ENCODE measurements at regions not wholly inside any gene's neighbourhood (a gene's known extent, or its start where the extent isn't known, plus 50 kb on each side); places are given as distances from the start of the nearest gene placed in this dataset.

DNA sequence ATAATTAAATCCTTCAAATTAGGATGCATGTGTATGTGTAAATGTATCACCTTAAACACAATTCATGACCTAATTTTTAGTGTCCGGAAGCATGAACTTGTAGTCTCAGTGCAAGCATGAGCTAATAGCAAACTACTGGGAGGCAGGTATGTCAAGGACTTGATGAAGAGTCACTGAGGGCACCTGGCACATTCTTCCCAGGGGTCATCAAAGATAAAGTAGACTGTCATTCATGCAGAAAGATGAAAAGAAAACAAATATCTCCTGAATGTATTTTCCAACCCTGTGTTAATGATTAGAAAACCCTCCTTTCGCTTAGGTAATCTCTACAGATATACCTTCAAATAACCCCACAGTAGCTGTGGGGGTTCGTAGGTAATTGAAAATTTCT is 234.9 kb downstream of the SOCS6 start:
- no peak for DNase-seq (ENCODE audit: low read depth, low spot score)
- H3K4me3 ChIP-seq (ENCODE audit: low read depth, low read length) = no peak overlapping the region
- CTCF ChIA-PET = interaction anchor here (2.0 kb wide), 1 partner anchor 32 kb away, joined by 6 read pairs; no protein-coding TSS in a partner anchor
- TF ChIP-seq, protein P1, sequence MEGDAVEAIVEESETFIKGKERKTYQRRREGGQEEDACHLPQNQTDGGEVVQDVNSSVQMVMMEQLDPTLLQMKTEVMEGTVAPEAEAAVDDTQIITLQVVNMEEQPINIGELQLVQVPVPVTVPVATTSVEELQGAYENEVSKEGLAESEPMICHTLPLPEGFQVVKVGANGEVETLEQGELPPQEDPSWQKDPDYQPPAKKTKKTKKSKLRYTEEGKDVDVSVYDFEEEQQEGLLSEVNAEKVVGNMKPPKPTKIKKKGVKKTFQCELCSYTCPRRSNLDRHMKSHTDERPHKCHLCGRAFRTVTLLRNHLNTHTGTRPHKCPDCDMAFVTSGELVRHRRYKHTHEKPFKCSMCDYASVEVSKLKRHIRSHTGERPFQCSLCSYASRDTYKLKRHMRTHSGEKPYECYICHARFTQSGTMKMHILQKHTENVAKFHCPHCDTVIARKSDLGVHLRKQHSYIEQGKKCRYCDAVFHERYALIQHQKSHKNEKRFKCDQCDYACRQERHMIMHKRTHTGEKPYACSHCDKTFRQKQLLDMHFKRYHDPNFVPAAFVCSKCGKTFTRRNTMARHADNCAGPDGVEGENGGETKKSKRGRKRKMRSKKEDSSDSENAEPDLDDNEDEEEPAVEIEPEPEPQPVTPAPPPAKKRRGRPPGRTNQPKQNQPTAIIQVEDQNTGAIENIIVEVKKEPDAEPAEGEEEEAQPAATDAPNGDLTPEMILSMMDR (IDR thresholded peaks at IDR 0.05; ENCODE audit: insufficient read depth, low read length, missing control alignments) = no peak
- POLR2A ChIA-PET = no interaction called here

DNA sequence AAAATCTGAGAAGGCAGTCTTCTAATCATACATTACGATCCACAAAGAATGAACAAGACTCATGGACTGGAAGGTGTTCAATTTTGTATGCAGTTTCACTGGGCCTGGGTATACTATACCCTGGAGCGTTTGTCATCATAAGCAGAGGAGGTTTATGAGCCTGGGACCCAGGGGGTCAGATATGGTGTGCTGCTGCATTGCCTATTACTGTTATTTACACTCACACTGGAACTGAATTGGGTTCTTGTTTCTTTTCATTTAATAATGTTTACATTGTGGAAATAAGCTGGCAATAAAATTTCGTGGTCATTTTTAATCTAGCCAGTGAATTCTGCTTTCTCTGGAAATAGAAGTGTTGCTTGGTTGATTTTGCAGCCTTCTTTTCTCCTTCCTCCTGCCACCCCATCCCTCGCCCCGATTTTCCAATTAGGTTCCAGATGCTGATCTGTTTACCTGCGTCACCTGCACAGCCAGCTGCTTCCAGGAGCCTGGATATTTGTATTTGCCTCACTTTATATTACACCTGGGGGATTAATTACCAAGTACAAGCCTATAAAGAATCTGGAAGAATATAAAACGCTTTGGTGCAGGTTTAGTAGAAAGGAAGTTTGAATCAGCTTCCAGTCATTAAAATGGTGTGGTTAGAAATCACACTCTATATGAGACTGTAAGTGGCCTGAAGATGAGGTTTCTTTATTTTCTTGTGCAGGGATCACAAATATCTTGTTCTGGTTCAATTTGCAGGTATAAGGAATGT is 234.4 kb downstream of the SOCS6 start:
- TF ChIP-seq, protein P1 (IDR thresholded peaks at IDR 0.05; ENCODE audit: insufficient read depth, low read length, missing control alignments) = no peak
- CTCF ChIA-PET = interaction anchor here (2.0 kb wide), 1 partner anchor 32 kb away, joined by 6 read pairs; no protein-coding TSS in a partner anchor
- POLR2A ChIA-PET = no interaction called here
- no peak for DNase-seq (ENCODE audit: low read depth, low spot score)
- no peak overlapping the region for H3K4me3 ChIP-seq (ENCODE audit: low read depth, low read length)

- CTCF ChIA-PET = interaction anchor here (1.5 kb wide), 1 partner anchor 32 kb away, joined by 4 read pairs; no protein-coding TSS in a partner anchor
- POLR2A ChIA-PET = no interaction called here
- no peak for DNase-seq (ENCODE audit: low read depth, low spot score)
- TF ChIP-seq, protein P1 (IDR thresholded peaks at IDR 0.05; ENCODE audit: insufficient read depth, low read length, missing control alignments) = no peak
- H3K4me3 ChIP-seq (ENCODE audit: low read depth, low read length) = no peak overlapping the region
These were observed 233.4 kb downstream of the SOCS6 start for GRCh38 chr18:70522183-70522680.

DNA sequence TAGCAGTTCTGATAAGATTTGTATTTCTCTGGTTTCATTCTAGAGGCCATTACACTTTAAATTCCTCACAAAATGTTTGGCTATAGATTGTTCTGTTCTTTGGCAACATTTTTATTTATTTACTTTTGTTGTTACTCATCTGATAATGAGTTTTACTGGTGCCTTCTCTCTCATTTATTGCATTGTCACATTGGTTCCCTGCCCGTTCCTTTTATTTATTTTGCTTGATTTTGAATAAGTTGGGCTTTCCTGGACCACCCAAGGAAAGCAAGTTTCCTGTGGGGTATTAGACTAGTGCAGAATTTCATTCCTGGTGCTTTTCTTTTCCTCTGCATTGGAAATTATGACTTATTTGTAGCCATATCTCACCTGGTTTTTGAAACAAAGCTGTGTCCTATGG is 232.0 kb downstream of the SOCS6 start:
- DNase-seq (ENCODE audit: low read depth, low spot score) = no peak
- ChIA-PET POLR2A (no interaction called here), CTCF (interaction anchor here (1.5 kb wide), 1 partner anchor 31 kb away, joined by 4 read pairs; no protein-coding TSS in a partner anchor)
- TF ChIP-seq, protein P1 (IDR thresholded peaks at IDR 0.05; ENCODE audit: insufficient read depth, low read length, missing control alignments) = no peak
- H3K4me3 ChIP-seq (ENCODE audit: low read depth, low read length) = no peak overlapping the region

- DNase-seq (ENCODE audit: low read depth, low spot score) = no peak
- no peak overlapping the region for H3K4me3 ChIP-seq (ENCODE audit: low read depth, low read length)
- CTCF ChIA-PET = interaction anchor here (1.1 kb wide), 1 partner anchor 22 kb away, joined by 4 read pairs; no protein-coding TSS in a partner anchor
- TF ChIP-seq, protein P1 (IDR thresholded peaks at IDR 0.05; ENCODE audit: insufficient read depth, low read length, missing control alignments) = no peak
- POLR2A ChIA-PET = no interaction called here
These were observed 224.8 kb downstream of the SOCS6 start for GRCh38 chr18:70513502-70514171.

DNA sequence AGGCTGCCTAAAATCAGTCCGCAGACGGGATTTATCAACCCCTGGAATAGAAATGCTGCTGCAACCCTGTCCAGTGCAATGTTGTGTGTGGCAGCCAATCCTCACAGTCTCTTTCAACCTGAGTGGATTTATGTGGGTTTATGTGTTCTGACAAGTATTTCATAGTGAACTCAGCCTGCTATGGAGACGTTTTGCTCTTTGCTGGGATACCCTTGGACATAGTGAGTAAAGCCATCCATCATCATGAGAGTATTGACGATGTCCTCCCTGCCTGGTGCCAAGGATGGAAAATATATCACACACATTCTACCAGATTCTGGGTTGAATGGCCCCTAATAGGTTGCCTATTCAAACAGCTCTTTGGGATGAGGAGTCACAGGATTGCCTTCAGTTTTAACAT is 219.1 kb downstream of the SOCS6 start:
- ChIA-PET POLR2A (no interaction called here), CTCF (interaction anchor here (3.5 kb wide), 1 partner anchor 17 kb away, joined by 23 read pairs; no protein-coding TSS in a partner anchor)
- no peak overlapping the region for H3K4me3 ChIP-seq (ENCODE audit: low read depth, low read length)
- DNase-seq (ENCODE audit: low read depth, low spot score) = no peak
- TF ChIP-seq, protein P1 (IDR thresholded peaks at IDR 0.05; ENCODE audit: insufficient read depth, low read length, missing control alignments) = no peak

Data from AG04449 (cell line).